C4-2B (cell line): ENCODE measurements at regions not wholly inside any gene's neighbourhood (a gene's known extent, or its start where the extent isn't known, plus 50 kb on each side); places are given as distances from the start of the nearest gene placed in this dataset.

Experiments
- ZFX ChIP-seq: fragments of 450-650 bp; IDR thresholded peaks from 2 replicates; pipeline ENCODE4 v1.6.1; 2017
- TF ChIP-seq, protein P1 (sequence below): fragments of 450-650 bp; conservative IDR thresholded peaks from 2 replicates; pipeline ENCODE4 v1.5.1; 2017; ENCODE audit warnings: mild to moderate bottlenecking

DNA sequence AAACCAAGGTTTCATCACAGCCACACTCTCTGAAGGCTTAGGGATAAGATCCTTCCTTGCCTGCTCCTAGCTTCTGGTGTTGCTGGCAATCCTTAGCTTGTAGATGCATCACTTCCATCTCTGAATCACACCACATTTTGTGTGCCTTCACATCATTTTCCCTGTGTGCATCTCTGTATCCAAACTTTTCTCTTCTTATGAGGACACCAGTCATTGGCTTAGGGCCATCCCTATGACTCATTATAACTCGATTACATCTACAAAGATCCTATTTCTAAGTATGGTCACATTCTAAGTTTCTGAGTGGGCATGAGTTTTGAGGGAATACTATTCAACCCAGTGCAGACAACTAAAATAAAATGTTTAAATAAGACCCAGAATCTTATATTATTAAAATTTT, 121.7 kb downstream of the C7orf25 start:
- TF ChIP-seq, protein P1, sequence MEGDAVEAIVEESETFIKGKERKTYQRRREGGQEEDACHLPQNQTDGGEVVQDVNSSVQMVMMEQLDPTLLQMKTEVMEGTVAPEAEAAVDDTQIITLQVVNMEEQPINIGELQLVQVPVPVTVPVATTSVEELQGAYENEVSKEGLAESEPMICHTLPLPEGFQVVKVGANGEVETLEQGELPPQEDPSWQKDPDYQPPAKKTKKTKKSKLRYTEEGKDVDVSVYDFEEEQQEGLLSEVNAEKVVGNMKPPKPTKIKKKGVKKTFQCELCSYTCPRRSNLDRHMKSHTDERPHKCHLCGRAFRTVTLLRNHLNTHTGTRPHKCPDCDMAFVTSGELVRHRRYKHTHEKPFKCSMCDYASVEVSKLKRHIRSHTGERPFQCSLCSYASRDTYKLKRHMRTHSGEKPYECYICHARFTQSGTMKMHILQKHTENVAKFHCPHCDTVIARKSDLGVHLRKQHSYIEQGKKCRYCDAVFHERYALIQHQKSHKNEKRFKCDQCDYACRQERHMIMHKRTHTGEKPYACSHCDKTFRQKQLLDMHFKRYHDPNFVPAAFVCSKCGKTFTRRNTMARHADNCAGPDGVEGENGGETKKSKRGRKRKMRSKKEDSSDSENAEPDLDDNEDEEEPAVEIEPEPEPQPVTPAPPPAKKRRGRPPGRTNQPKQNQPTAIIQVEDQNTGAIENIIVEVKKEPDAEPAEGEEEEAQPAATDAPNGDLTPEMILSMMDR, result no peak
- TF ChIP-seq ZFX, result no peak
